Endodermal cell (in vitro differentiated cells): ENCODE measurements at regions not wholly inside any gene's neighbourhood (a gene's known extent, or its start where the extent isn't known, plus 50 kb on each side); places are given as distances from the start of the nearest gene placed in this dataset.
"Not testable (repeated sequence)": the region's sequence is repeated elsewhere in the genome, so short reads cannot be mapped to it uniquely, and the experiment has no call there.

ENCODE experiments used
- DNase-seq: peaks from one replicate; pipeline ENCODE4 v3.0.0-alpha.2; 2017
- H3K27ac ChIP-seq: 2 replicates; pipeline ENCODE4 v1.5.1; 2013; ENCODE audit warnings: mild to moderate bottlenecking, low read depth, low read length, moderate library complexity
- H3K27me3 ChIP-seq: 2 replicates; pipeline ENCODE4 v1.6.1; 2013; ENCODE audit warnings: mild to moderate bottlenecking, low read length, moderate library complexity; ENCODE audit not compliant: insufficient read depth, control insufficient read depth, poor library complexity, severe bottlenecking
- H3K36me3 ChIP-seq: 2 replicates; pipeline ENCODE4 v1.7.0; 2013; ENCODE audit warnings: mild to moderate bottlenecking, low read length, moderate library complexity; ENCODE audit not compliant: control insufficient read depth, insufficient read depth
- H3K4me1 ChIP-seq: one replicate; pipeline ENCODE4 v1.7.0; 2013; ENCODE audit warnings: low read length; ENCODE audit not compliant: control insufficient read depth, insufficient read depth
- H3K4me3 ChIP-seq: 2 replicates; pipeline ENCODE4 v1.5.1; 2013; ENCODE audit warnings: mild to moderate bottlenecking, low read length, moderate library complexity
- H3K9ac ChIP-seq: 2 replicates; pipeline ENCODE4 v1.6.1; 2013; ENCODE audit warnings: mild to moderate bottlenecking, low read length, moderate library complexity; ENCODE audit not compliant: poor library complexity, severe bottlenecking; ENCODE audit errors: extremely low read depth
- H3K9me3 ChIP-seq: 2 replicates; pipeline ENCODE4 v1.6.1; 2013; ENCODE audit warnings: mild to moderate bottlenecking, low read length, moderate library complexity; ENCODE audit not compliant: control insufficient read depth
- H3K27ac Mint-ChIP-seq: 2 replicates; pipeline ENCODE4 v1.8.0; 2020; ENCODE audit warnings: mixed read lengths
- H3K27me3 Mint-ChIP-seq: 2 replicates; pipeline ENCODE4 v1.8.0; 2021; ENCODE audit warnings: mild to moderate bottlenecking, mixed read lengths; ENCODE audit not compliant: insufficient read depth
- H3K36me3 Mint-ChIP-seq: 2 replicates; pipeline ENCODE4 v1.8.0; 2020; ENCODE audit warnings: low read depth, mixed read lengths
- H3K4me1 Mint-ChIP-seq: 2 replicates; pipeline ENCODE4 v1.8.0; 2020; ENCODE audit warnings: mixed read lengths
- H3K4me3 Mint-ChIP-seq: 2 replicates; pipeline ENCODE4 v1.8.0; 2020; ENCODE audit warnings: mild to moderate bottlenecking, moderate library complexity, mixed read lengths
- H3K9me3 Mint-ChIP-seq: 2 replicates; pipeline ENCODE4 v1.8.0; 2020; ENCODE audit warnings: mild to moderate bottlenecking, mixed read lengths
- CTCF ChIP-seq: fragments of 200-600 bp; sonication (generic); conservative IDR thresholded peaks from 2 replicates; pipeline ENCODE4 v1.5.0; 2021; ENCODE audit warnings: antibody characterized with exemption, mild to moderate bottlenecking
- WGBS, 2 experiments: methylation state at CpG; one replicate each; pipeline versions ENCODE4 v1.1.5 to v1.1.7; 2013; ENCODE audit warnings: missing lambda C conversion rate in 2 of 2, mixed read lengths in 1 of 2; ENCODE audit not compliant: insufficient coverage in 1 of 2, insufficient read length in 1 of 2; 5-methylcytosine and 5-hydroxymethylcytosine counted together

DNA sequence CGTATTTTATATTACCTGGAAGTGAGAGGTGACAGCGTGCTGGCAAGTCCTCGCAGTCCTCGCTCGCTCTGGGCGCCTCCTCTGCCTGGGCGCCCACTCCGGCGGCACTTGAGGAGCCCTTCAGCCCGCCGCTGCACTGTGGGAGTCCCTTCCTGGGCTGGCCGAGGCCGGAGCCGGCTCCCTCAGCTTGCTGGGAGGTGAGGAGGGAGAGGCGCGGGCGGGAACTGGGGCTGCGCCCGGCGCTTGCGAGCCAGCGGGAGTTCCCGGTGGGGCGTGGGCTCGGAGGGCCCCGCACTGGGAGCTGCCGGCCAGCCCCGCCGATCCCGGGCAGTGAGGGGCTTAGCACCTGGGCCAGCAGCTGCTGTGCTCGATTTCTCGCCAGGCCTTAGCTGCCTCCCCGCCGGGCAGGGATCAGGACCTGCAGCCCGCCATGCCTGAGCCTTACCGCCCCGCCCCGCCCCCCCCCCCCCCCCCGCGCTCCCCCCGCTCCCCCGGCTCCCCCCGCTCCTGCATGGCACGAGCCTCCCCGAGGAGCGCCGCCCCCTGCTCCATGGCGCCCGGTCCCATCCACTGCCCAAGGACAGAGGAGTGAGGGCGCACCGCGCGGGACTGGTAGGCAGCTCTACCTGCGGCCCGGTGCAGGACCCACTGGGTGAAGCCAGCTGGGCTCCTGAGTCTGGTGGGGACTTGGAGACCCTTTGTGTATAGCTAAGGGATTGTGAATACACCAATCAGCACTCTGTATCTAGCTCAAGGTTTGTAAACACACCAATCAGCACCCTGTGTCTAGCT, 298.9 kb upstream of the MAGEB16 start:
- peaks cover 47% of the 10 kb centered on the region for H3K9me3 Mint-ChIP-seq
- no peaks in the 10 kb centered on the region for H3K36me3 ChIP-seq
- H3K9ac ChIP-seq, result no peak overlapping the region
- no peaks in the 10 kb centered on the region for H3K27me3 Mint-ChIP-seq
- no peak overlapping the region for H3K27ac Mint-ChIP-seq
- no peaks in the 10 kb centered on the region for H3K27me3 ChIP-seq
- H3K4me1 Mint-ChIP-seq, result no peaks in the 10 kb centered on the region
- 97% methylated on average over 41 of the region's 55 CpGs; no CpG with 5 or more reads in 1 of the 2 experiments for WGBS, 2 experiments
- no peaks in the 10 kb centered on the region for H3K9me3 ChIP-seq
- no peak overlapping the region for H3K4me3 ChIP-seq
- DNase-seq, result no peak
- H3K4me3 Mint-ChIP-seq, result no peak overlapping the region
- H3K4me1 ChIP-seq, result no peaks in the 10 kb centered on the region
- no peak overlapping the region for H3K27ac ChIP-seq
- no peak for TF ChIP-seq CTCF
- peaks cover 6% of the 10 kb centered on the region for H3K36me3 Mint-ChIP-seq

DNA sequence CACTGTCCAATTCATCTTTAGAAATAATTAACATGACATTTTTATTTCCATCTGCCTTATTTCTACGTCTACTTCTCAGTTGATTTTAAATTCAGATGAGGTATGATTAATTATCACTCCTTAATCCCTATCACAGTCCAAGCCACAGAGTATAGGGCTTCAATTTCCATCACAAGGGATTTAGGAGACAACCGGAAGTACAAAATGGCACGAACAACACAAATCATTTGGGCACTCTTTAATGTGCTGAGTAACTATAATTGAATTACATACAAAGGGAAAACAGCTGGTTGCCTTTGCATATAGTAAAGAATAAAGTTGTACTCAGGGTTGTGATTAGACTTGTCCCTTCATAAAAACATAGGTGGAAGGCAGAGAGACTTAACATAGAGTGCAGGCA, 290.4 kb upstream of the MAGEB16 start:
- 83% methylated on average over 2 of the region's 3 CpGs; no CpG with 5 or more reads in 1 of the 2 experiments for WGBS, 2 experiments
- H3K36me3 Mint-ChIP-seq, result no peaks in the 10 kb centered on the region
- H3K4me3 Mint-ChIP-seq, result no peak overlapping the region
- H3K27me3 ChIP-seq, result no peaks in the 10 kb centered on the region
- no peaks in the 10 kb centered on the region for H3K9me3 ChIP-seq
- H3K4me1 ChIP-seq, result no peaks in the 10 kb centered on the region
- no peak for TF ChIP-seq CTCF
- H3K4me1 Mint-ChIP-seq, result peaks cover 4% of the 10 kb centered on the region
- H3K9ac ChIP-seq, result no peak overlapping the region
- no peak overlapping the region for H3K27ac ChIP-seq
- H3K36me3 ChIP-seq, result no peaks in the 10 kb centered on the region
- H3K27ac Mint-ChIP-seq, result no peak overlapping the region
- DNase-seq, result no peak
- H3K27me3 Mint-ChIP-seq, result no peaks in the 10 kb centered on the region
- H3K4me3 ChIP-seq, result no peak overlapping the region
- peaks cover 28% of the 10 kb centered on the region for H3K9me3 Mint-ChIP-seq

DNA sequence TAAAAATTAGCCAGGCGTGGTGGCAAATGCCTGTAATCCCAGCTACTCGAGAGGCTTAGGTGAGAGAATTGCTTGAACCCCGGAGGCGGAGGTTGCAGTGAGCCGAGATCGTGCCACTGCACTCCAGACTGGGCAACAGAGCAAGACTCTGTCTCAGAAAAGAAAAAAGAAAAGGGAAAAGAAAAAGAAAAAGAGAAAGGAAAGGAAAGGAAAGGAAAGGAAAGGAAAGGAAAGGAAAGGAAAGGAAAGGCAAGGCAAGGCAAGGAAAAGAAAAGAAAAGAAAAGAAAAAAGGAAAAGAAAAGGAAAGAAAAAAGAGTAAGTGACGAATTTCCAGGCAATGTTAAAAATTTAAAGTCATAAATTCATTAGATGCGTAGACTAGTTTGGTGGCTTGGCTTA, 250.1 kb upstream of the MAGEB16 start:
- H3K27ac Mint-ChIP-seq, H3K9me3 ChIP-seq, H3K27me3 ChIP-seq, H3K36me3 Mint-ChIP-seq, H3K9ac ChIP-seq, H3K4me1 ChIP-seq, H3K4me3 ChIP-seq, H3K4me1 Mint-ChIP-seq, DNase-seq, H3K27me3 Mint-ChIP-seq, H3K4me3 Mint-ChIP-seq, H3K36me3 ChIP-seq, H3K27ac ChIP-seq: not testable (repeated sequence)
- peaks cover 46% of the 10 kb centered on the region for H3K9me3 Mint-ChIP-seq
- WGBS, 2 experiments, result 84 to 93% methylated on average over 4 to 8 of the region's 8 CpGs
